Adipose tissue (tissue), 3 donors: ENCODE measurements at regions not wholly inside any gene's neighbourhood (a gene's known extent, or its start where the extent isn't known, plus 50 kb on each side); places are given as distances from the start of the nearest gene placed in this dataset.
"Not testable (repeated sequence)": the region's sequence is repeated elsewhere in the genome, so short reads cannot be mapped to it uniquely, and the experiment has no call there.

Source experiments
- H3K27ac ChIP-seq: one replicate; pipeline ENCODE4 v1.5.1; 2013; ENCODE audit warnings: low read depth, low read length
- WGBS, 3 donors: extraction: QIAGEN DNeasy Blood & Tissue Kit; methylation state at CpG; one replicate each; pipeline ENCODE4 v1.1.7; 2013; 5-methylcytosine and 5-hydroxymethylcytosine counted together
- donor health status: healthy with polysubstance abuse.
- donor health status: Bipolar disorder and iron deficiency.
- donor health status: healthy.

DNA sequence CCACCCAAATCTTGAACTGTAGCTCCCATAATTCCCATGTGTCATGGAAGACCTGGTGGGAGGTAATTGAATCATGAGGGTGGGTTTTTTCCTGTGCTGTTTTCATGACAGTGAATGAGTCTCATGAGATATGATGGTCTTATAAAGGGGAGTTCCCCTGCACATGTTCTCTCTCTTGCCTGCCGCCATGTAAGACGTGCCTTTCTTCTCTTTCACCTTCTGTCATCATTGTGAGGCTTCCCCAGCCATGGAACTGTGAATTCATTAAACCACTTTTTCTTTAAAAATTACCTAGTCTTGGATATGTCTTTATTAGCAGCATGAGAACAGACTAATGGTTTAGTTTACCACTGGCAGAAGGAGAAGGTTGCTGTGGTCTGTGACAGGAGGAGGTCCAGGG, 111.5 kb upstream of the RAB18 start:
- H3K27ac ChIP-seq = no peak overlapping the region
- 79 to 94% (median 91%) methylated on average over 2 of the region's 2 CpGs for WGBS, 3 donors

DNA sequence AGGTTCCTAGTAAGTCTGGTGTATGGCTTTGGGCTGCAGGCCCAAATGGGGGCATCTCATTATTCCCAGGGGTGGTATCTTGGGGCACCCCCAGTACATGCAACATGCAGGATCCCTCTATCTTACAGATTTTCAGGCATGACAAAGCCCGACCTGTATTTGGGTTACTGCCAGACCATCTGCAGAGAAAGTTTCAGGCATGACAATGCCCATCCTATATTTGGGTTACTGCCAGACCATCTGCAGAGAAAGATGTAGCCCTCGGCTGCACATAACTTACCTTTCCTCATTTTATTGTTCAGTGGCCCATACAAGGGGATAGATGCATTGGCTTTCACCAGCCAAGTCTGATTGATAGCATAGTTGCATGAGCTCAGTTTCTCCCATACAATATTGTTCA, 112.2 kb upstream of the RAB18 start:
- WGBS, 3 donors = 72 to 83% (median 73%) methylated on average over 2 of the region's 2 CpGs
- no peak overlapping the region for H3K27ac ChIP-seq

DNA sequence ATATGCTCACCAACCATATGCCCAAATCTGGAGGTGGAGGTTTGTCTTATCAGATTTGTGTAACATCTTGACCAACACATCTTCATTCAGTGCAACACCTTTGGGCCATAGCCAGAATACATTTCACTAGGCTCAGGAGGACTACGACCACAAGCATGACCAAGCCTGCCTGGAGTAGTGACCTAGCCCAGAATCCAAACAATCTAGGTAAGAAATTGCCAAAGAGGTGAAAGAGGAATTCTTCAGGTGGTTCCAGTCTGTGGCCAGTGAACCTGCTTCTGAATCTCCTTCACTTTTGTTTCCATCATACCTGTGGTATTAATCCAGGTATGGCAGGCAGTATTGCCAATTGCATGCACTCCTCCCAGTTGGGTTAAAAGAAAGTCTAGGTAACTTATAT, 112.8 kb upstream of the RAB18 start:
- H3K27ac ChIP-seq = no peak overlapping the region
- WGBS, 3 donors = 95 to 97% (median 96%) methylated on average over 1 of the region's 1 CpG

DNA sequence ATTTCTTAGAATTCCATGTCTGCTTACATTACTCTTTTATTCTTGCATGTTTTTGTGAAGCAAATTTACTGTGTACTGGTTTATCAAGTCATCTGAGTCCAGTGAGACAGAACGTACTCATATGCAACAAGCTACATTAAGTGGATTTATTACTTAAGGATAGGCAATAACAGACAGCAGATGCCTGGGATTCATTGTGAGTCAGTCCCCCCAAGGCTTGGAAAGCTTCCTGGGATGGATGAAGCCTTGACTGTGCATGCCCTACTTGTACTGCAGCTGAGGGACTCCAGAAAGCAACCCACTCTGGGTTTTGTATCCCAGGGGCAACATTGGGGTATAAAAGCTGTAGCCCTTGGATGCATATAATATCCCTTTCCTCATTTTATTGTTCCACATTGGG, 113.4 kb upstream of the RAB18 start:
- H3K27ac ChIP-seq = no peak overlapping the region
- WGBS, 3 donors = 67 to 93% (median 77%) methylated on average over 1 of the region's 1 CpG

DNA sequence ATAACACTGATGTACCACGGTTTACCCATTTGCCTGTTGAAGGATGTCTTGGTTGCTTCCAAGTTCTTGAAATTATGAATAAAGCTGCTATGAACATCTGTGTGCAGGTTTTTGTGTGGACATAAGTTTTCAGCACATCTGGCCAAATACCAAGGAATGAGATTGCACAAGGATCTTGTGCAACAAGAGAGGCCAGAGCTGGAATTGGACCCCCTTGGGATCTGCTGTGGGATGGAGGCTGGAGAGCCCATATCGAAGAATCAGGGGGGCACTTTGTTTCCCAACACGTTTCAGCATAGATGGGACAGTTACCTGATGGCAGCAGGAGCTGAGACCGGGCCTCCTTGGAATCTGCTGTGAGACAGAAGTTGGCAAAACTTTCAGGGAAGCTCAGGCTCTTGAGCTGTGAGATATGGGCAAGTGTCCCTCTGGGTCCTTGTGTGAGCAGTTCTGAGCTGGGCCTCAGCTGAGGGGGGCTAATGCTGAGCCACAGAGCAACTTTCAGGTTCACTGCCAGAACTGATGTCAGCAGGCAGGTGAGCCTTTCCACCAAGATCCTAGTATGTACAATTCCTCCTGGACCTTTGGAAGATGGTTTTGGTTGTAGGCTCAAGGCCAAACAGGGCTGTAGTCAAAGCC, 115.2 kb upstream of the RAB18 start:
- H3K27ac ChIP-seq = no peak overlapping the region
- 66 to 75% (median 73%) methylated on average over 4 of the region's 4 CpGs for WGBS, 3 donors

DNA sequence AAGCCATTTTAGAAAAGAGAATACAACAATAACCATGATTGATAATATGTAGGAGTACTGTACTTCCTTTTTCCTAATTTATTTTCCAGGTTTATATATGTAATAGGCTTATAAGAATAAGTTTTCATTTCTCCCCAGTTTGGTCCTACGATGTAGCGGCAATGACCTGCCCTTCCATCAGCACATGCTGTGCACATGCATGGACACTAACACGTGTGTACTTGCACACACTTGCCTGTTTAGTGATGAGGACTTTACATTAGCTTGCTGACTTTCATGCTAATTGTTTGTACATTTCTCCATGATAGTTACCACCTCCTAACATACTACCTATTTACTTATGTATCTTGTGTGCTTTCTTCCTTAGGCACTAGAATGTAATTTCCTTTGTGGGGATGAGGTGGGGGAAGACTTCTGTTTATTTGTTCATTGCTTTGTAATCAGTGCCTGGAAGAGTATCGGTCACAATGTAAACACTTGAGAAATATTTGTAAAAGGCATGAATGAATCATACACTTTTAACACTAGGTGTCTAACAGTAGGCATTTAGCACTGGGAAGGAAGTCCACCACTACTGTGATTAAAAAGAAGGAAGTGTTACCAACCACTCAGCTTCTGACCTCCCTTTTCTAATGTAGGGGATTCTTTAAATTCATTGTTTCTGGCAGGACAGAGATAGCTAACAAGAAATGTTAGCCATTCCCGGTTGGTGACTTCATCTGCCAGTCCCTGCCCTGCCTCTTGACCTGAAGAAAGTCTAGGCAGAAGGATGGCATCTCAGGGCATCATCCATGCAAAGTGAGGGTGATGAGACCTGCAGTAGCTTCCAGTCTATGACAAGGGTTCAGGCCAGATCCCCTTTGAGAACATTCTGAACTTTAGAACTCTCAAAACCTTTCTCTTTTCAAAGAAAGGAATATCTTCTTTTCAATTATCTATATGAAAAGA, 120.2 kb upstream of the RAB18 start:
- H3K27ac ChIP-seq = no peak overlapping the region
- 60 to 62% (median 60%) methylated on average over 5 of the region's 5 CpGs for WGBS, 3 donors

DNA sequence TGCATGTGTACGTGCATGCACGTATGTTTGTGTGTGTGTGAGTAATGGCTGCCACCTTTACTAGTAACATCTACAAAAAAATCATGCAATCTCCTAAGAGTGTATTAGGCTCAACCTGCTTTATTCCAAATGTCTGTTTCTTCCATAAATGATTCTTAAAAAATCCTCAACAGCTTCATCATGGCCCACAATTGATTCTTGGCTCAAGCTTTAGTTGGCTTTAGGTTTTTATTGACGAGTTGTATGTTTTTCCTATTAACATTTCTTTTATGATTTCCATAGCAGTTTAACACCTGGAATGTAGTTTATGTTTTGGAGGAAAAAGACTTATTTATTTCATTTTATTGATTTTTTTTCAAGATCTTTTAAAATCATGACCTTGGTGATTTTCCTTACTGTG, 121.9 kb upstream of the RAB18 start:
- no peak overlapping the region for H3K27ac ChIP-seq
- WGBS, 3 donors = 80 to 86% (median 84%) methylated on average over 3 of the region's 3 CpGs

DNA sequence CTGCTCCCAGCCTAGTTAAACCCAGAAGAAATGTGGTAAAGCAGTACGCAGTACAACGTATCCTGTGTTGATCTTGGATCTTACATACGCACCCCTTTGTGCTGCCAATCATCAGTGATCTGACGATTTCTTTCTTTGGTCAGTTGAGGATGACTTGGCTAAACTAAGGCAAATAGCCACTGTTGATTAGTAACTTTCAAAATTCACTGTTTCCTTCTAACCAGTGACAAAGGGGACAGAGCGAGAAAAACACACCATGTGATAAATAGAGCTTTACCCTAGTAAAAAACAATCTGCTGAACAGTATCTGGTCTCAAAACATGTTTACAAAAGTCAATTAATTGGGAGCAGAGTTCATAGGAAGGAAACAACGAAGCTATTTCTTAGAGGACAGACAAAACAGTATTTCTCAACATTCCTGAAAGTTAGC, 123.2 kb upstream of the RAB18 start:
- H3K27ac ChIP-seq = no peak overlapping the region
- 58 to 64% (median 64%) methylated on average over 6 of the region's 6 CpGs for WGBS, 3 donors

DNA sequence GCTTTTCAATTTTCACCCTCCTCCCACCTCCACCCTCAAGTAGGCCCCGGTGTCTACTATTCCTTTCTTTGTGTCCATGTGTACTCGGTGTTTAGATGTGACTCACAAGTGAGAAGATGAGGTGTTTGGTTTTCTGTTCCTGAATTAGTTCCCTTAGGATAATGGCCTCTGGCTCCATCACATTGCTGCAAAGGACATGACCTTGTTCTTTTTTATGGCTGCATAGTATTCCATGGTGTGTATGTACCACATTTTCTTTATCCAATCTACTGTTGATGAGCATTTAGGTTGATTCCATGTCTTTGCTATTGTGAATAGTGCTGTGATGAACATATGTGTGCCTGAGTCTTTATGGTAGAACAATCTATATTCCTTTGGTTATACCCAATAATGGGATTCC, 125.1 kb upstream of the RAB18 start:
- 93 to 100% (median 97%) methylated on average over 2 of the region's 2 CpGs for WGBS, 3 donors
- H3K27ac ChIP-seq = not testable (repeated sequence)

DNA sequence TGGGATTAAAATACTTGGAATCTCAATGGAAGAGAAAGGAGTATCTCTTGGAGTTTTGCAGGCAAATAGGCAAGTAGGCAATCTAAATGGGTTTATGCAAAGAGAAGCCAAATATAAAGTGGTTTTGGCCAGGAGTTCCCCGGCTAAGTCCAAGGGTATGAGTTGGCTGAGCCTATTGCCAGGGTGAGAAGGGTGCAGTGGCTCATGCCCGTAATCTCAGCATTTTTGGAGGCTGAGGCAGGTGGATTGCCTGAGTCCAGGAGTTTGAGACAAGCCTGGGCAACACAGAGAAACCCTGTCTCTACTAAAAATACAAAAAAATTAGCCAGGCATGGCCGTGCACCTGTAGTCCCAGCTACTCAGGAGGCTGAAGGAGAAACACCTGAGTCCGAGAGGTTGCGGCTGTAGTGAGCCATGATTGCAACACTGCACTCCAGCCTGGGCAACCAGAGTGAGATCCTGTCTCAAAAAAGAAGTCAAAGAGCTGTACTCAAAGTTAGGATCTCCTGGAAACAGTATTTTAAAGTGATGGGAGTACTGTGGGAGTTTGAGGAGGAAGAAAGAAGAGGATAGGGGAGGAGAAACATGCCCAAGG, 130.4 kb upstream of the RAB18 start:
- WGBS, 3 donors = 75 to 92% (median 84%) methylated on average over 5 of the region's 5 CpGs
- H3K27ac ChIP-seq = no peak overlapping the region

DNA sequence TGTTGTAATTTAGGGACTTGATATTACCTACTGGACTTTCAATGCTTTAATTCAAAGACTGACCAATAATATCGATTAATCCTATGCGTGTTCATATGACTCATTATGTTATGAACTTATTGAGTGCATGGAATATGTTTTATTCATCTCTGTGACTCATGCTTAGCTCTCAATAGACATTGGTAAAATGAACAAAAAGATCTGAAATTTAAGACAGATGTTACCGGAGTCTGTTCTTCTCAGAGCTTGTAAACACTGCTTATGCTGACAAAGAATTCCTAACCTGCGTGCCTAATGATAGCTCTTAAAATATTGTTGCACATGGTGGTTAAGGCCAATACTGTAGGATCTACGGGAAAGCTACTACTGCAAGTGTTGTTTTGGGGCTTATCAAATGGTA, 131.5 kb upstream of the ACBD5 start:
- H3K27ac ChIP-seq = no peak overlapping the region
- 79 to 91% (median 90%) methylated on average over 5 of the region's 5 CpGs for WGBS, 3 donors

DNA sequence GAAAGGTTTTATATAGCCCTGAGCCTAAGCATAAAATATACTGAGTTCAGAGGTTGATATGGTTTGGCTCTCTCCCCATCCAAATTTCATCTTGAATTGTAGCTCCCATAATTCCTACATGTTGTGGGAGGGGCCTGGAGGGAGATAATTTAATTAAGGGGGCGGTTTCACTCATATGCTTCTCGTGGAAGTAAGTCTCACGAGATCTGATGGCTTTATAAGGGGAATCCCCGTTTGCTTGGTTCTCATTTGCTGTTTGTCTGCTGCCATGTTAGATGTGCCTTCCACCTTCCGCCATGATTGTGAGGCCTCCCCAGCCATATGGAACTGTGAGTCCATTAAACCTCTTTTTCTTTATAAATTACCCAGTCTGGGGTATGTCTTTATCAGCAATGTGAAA, 130.8 kb upstream of the ACBD5 start:
- WGBS, 3 donors = 82 to 87% (median 83%) methylated on average over 5 of the region's 5 CpGs
- not testable (repeated sequence) for H3K27ac ChIP-seq

DNA sequence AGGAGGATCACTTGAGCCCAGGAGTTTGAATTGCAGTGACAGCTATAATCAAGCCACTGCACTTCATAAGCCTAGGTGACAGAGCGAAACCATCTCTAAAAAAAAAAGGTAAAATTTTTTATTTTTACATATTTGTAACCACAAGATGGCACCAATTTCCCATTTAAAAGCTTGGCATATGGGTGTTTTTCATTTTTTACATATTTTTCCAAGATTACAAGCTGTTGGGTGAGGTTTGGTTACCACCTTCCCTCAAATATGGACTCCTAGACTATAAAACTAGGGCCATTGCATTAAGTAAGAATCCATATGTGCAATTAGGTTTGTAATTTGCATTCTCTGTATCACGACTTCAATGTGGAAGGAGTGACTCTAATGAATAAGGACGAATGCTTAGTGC, 129.3 kb upstream of the ACBD5 start:
- H3K27ac ChIP-seq = no peak overlapping the region
- 72 to 83% (median 75%) methylated on average over 3 of the region's 3 CpGs for WGBS, 3 donors

DNA sequence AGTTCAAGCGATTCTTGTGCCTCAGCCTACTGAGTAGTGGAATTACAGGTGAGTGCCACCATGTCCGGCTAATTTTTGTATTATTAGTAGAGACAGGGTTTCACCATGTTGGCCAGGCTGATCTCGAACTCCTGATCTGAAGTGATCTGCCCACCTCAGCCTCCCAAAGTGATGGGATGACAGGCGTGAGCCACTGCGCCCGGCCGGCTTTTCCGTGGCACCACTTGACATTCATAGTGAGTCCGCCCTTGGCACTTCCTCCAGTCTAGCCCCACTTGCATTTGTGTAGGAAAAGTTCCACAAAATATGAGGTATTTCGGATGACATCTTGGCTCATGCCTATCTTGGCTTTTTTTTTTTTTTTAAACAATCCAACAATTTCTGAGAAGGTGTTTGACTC, 128.1 kb upstream of the ACBD5 start:
- no peak overlapping the region for H3K27ac ChIP-seq
- WGBS, 3 donors = 84 to 93% (median 93%) methylated on average over 10 of the region's 10 CpGs

DNA sequence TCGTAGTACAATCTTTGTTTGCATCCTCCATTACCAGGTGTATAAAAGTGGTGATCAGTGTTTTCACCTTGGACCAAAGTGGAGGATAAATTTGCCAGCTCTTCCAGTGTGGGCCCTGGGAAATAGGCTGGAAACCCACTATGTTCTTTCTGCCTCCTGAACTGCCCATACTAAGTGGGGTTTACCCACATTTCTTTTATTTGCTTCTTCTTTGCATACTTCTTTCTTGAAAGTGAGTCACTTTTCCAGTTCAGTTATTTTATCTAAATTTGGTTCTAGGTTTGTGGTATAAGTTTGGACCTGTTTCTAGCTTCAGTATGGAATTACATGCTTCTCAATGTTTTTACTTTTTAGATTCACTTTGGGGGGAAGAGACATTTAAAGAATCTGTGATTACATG, 126.2 kb upstream of the ACBD5 start:
- no peak overlapping the region for H3K27ac ChIP-seq
- 50 to 75% (median 65%) methylated on average over 1 of the region's 1 CpG for WGBS, 3 donors

DNA sequence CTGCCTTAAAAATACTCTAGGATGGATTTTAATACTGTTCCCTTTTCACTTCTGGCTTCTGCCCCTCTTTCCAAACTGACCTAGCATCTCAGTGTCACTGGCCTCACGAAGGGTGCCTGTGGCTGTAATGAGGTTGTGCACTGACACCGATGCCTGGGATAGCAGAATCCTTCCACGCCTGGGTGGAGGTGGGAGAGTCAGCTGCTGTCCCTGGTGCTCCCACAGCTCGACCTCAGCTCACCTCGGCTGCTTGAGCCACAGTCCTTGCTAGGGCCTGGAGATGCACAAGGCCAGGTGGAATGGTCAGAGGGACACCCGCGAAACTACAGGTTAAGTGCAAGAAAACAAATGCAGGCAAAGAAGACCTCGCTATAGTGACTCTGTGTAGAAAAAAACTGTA, 123.4 kb upstream of the ACBD5 start:
- 51 to 77% (median 76%) methylated on average over 8 of the region's 8 CpGs for WGBS, 3 donors
- no peak overlapping the region for H3K27ac ChIP-seq

DNA sequence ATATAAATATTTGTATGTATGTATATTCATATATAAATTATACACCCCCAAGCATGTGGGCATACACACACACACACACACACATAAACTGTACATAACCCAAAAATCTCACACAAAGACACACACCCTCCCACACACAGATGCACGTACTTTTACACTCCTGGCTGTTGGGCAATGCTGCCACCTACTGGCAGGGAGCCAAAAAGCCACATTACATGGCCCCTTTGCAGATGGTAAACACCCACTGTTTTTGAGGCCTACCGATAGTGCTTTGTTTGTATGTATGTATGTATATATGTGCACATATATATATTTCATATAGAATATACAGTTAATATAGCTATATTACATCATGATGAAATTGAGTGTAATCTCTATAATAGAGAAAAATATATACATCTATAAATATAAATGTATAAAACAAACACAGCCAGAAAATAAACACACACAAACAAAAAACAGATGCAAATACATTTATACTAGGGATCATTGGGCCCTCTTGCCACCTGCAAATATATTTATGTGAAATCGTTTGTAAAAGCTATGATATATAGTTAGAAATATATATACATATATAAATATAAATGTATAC, 120.1 kb upstream of the ACBD5 start:
- no peak overlapping the region for H3K27ac ChIP-seq
- 9 to 13% (median 11%) methylated on average over 3 of the region's 3 CpGs for WGBS, 3 donors

DNA sequence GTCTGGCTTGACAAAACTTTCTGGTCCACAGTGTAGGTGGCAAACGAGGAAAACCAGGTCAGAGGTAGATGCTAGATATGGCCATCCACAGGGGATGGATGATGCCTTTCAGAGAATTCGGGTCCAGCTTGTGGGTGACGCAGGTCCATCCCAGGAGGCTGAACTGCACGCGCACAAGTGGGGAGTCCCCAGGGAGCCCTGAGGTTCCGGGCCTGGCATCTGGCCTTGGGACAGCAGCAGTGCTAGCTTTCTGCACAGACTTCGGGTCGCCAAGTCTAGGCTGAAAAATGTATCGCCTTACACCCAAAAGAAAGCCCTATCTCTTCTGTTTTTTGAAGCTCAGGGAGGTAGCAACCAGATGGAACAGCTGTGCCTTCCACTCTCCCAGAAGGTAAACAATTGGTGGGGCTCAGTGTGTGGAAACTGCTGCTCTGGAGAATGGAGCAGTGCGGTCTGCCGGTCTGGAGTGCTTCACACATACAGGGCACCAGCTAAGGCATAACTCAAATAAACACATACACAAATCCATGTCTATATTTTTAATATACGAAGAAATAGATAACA, 119.3 kb upstream of the ACBD5 start:
- 69 to 81% (median 75%) methylated on average over 12 of the region's 12 CpGs for WGBS, 3 donors
- no peak overlapping the region for H3K27ac ChIP-seq

DNA sequence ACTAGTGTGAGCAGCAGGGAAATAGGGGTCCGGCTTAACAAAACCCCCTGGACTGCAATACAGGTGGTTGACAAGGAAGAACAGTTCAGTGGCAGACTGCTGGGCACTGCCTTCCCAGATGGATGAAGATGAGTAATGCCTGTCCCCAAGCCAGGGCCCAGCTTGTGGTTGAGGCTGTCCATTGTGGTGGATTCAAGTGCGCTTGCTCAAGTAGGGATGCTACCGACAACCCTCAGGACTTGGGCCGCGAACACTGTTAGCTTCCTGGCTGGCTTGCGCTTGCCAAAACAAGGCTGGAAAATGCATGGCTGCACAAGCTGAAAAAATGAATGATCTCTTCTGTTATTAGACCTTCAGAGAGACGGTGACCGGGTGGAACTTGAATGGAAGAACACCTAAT, 116.1 kb upstream of the ACBD5 start:
- no peak overlapping the region for H3K27ac ChIP-seq
- WGBS, 3 donors = 94 to 96% (median 94%) methylated on average over 8 of the region's 8 CpGs
